ENCODE measurements at regions not wholly inside any gene's neighbourhood (a gene's known extent, or its start where the extent isn't known, plus 50 kb on each side); places are given as distances from the start of the nearest gene placed in this dataset.

GRCh38 chr12:83408146-83408545 is 721.4 kb downstream of the TMTC2 start:
- DNase-seq = no peak

GRCh38 chr12:83404521-83404920 is 717.8 kb downstream of the TMTC2 start:
- no peak for DNase-seq

- DNase-seq = no peak
These were observed 703.5 kb downstream of the TMTC2 start for GRCh38 chr12:83390186-83390585.

GRCh38 chr12:83389237-83389996 is 702.7 kb downstream of the TMTC2 start:
- DNase-seq = peak; percentile 17

- no peak for DNase-seq
These were observed 701.8 kb downstream of the TMTC2 start for GRCh38 chr12:83388551-83388950.

- no peak for DNase-seq
These were observed 700.0 kb downstream of the TMTC2 start for GRCh38 chr12:83386527-83387264.

GRCh38 chr12:83378186-83378727 is 691.6 kb downstream of the TMTC2 start:
- no peak for DNase-seq

- no peak for DNase-seq
These were observed 678.6 kb downstream of the TMTC2 start for GRCh38 chr12:83365317-83365716.

- DNase-seq = no peak
These were observed 674.8 kb downstream of the TMTC2 start for GRCh38 chr12:83361475-83361874.

- no peak for DNase-seq
These were observed 674.4 kb downstream of the TMTC2 start for GRCh38 chr12:83361071-83361470.

GRCh38 chr12:83349907-83350611 is 663.4 kb downstream of the TMTC2 start:
- no peak for DNase-seq

GRCh38 chr12:83346333-83346732 is 659.6 kb downstream of the TMTC2 start:
- no peak for DNase-seq

GRCh38 chr12:83343767-83344166 is 657.1 kb downstream of the TMTC2 start:
- no peak for DNase-seq

GRCh38 chr12:83335748-83336147 is 649.0 kb downstream of the TMTC2 start:
- DNase-seq = no peak

- DNase-seq = no peak
These were observed 640.0 kb downstream of the TMTC2 start for GRCh38 chr12:83326666-83327065.

GRCh38 chr12:83323866-83324265 is 637.2 kb downstream of the TMTC2 start:
- no peak for DNase-seq

- DNase-seq = no peak
These were observed 636.1 kb downstream of the TMTC2 start for GRCh38 chr12:83322809-83323208.

GRCh38 chr12:83321971-83322370 is 635.3 kb downstream of the TMTC2 start:
- no peak for DNase-seq

GRCh38 chr12:83320350-83320749 is 633.6 kb downstream of the TMTC2 start:
- no peak for DNase-seq

- DNase-seq = no peak
These were observed 631.8 kb downstream of the TMTC2 start for GRCh38 chr12:83318386-83319098.

GRCh38 chr12:83317595-83317994 is 630.9 kb downstream of the TMTC2 start:
- no peak for DNase-seq

GRCh38 chr12:83313827-83314226 is 627.1 kb downstream of the TMTC2 start:
- DNase-seq = no peak

GRCh38 chr12:83313322-83313721 is 626.6 kb downstream of the TMTC2 start:
- no peak for DNase-seq

All from NCI-H2107 (cell line).